ENCODE measurements at regions not wholly inside any gene's neighbourhood (a gene's known extent, or its start where the extent isn't known, plus 50 kb on each side); places are given as distances from the start of the nearest gene placed in this dataset.

GRCh38 chr10:83153714-83154113 lies 985.6 kb upstream of the GHITM start:
- no peak for TF ChIP-seq POLR2A (IDR thresholded peaks at IDR 0.05; ENCODE audit: control extremely low read depth in 1 of 2, low read depth in 2 of 2, low read length in 2 of 2)
- no peak for TF ChIP-seq CTCF (IDR thresholded peaks at IDR 0.05; ENCODE audit: control extremely low read depth in 1 of 3, insufficient read depth in 1 of 3, low read depth in 1 of 3, low read length in 3 of 3)
- no peak for TF ChIP-seq JUND (IDR thresholded peaks at IDR 0.05; ENCODE audit: low read length)
- no peak for TF ChIP-seq PHF8 (conservative IDR thresholded peaks at IDR 0.05; ENCODE audit: low read depth, low read length)
- TF ChIP-seq SP2 (IDR thresholded peaks at IDR 0.05; ENCODE audit: low read length) = no peak
- TF ChIP-seq TAF1 (IDR thresholded peaks at IDR 0.05; ENCODE audit: low read depth, low read length) = no peak
